ENCODE measurements at regions not wholly inside any gene's neighbourhood (a gene's known extent, or its start where the extent isn't known, plus 50 kb on each side); places are given as distances from the start of the nearest gene placed in this dataset.
"Not testable (repeated sequence)": the region's sequence is repeated elsewhere in the genome, so short reads cannot be mapped to it uniquely, and the experiment has no call there.

GRCh38 chr18:60017371-60017770 lies 117.6 kb downstream of the PMAIP1 start:
- no peaks in the 10 kb centered on the region for H3K9me3 Mint-ChIP-seq (ENCODE audit: low read depth)
- no peak overlapping the region for H3K4me3 Mint-ChIP-seq (ENCODE audit: low read depth)
- TF ChIP-seq CTCF (IDR thresholded peaks at IDR 0.05; ENCODE audit: unreplicated experiment), result no peak
- no peaks in the 10 kb centered on the region for H3K4me1 Mint-ChIP-seq (ENCODE audit: low read depth)
- H3K27me3 Mint-ChIP-seq, result no peaks in the 10 kb centered on the region
- H3K27ac Mint-ChIP-seq, result no peak overlapping the region
- no peaks in the 10 kb centered on the region for H3K36me3 Mint-ChIP-seq (ENCODE audit: insufficient read depth)
- no peak for DNase-seq (ENCODE audit: low spot score, unreplicated experiment)

- not testable (repeated sequence) for H3K4me3 Mint-ChIP-seq (ENCODE audit: low read depth); H3K27me3 Mint-ChIP-seq; H3K4me1 Mint-ChIP-seq (ENCODE audit: low read depth); H3K27ac Mint-ChIP-seq; DNase-seq (ENCODE audit: low spot score, unreplicated experiment); H3K36me3 Mint-ChIP-seq (ENCODE audit: insufficient read depth)
- peaks cover 12% of the 10 kb centered on the region for H3K9me3 Mint-ChIP-seq (ENCODE audit: low read depth)
Measured at GRCh38 chr18:60015826-60016225, 116.0 kb downstream of the PMAIP1 start.

GRCh38 chr18:60013148-60013547 lies 113.4 kb downstream of the PMAIP1 start:
- not testable (repeated sequence) for H3K27ac Mint-ChIP-seq; H3K27me3 Mint-ChIP-seq; H3K4me3 Mint-ChIP-seq (ENCODE audit: low read depth); H3K36me3 Mint-ChIP-seq (ENCODE audit: insufficient read depth); DNase-seq (ENCODE audit: low spot score, unreplicated experiment); H3K4me1 Mint-ChIP-seq (ENCODE audit: low read depth)
- H3K9me3 Mint-ChIP-seq (ENCODE audit: low read depth), result peaks cover 14% of the 10 kb centered on the region

- H3K9me3 Mint-ChIP-seq (ENCODE audit: low read depth), result peaks cover 20% of the 10 kb centered on the region
- TF ChIP-seq CTCF (IDR thresholded peaks at IDR 0.05; ENCODE audit: unreplicated experiment), result no peak
Measured at GRCh38 chr18:60010984-60011383, 111.2 kb downstream of the PMAIP1 start.

GRCh38 chr18:60010513-60010912 lies 110.7 kb downstream of the PMAIP1 start:
- Mint-ChIP-seq H3K4me3 (ENCODE audit: low read depth) (no peak overlapping the region), H3K36me3 (ENCODE audit: insufficient read depth) (no peaks in the 10 kb centered on the region), H3K9me3 (ENCODE audit: low read depth) (peaks cover 25% of the 10 kb centered on the region), H3K4me1 (ENCODE audit: low read depth) (no peaks in the 10 kb centered on the region), H3K27ac (no peak overlapping the region), H3K27me3 (no peaks in the 10 kb centered on the region)
- DNase-seq (ENCODE audit: low spot score, unreplicated experiment), result no peak
- no peak for TF ChIP-seq CTCF (IDR thresholded peaks at IDR 0.05; ENCODE audit: unreplicated experiment)

More at GRCh38 chr18:60010984-60011383, 111.2 kb downstream of the PMAIP1 start:
- DNase-seq (ENCODE audit: low spot score, unreplicated experiment), result no peak
- Mint-ChIP-seq H3K4me1 (ENCODE audit: low read depth) (no peaks in the 10 kb centered on the region), H3K36me3 (ENCODE audit: insufficient read depth) (no peaks in the 10 kb centered on the region), H3K4me3 (ENCODE audit: low read depth) (no peak overlapping the region), H3K27me3 (no peaks in the 10 kb centered on the region), H3K27ac (no peak overlapping the region)

GRCh38 chr18:60007661-60008060 lies 107.9 kb downstream of the PMAIP1 start:
- Mint-ChIP-seq H3K27me3 (no peaks in the 10 kb centered on the region), H3K4me3 (ENCODE audit: low read depth) (no peak overlapping the region)

More at GRCh38 chr18:60007661-60008060, 107.9 kb downstream of the PMAIP1 start:
- TF ChIP-seq CTCF (IDR thresholded peaks at IDR 0.05; ENCODE audit: unreplicated experiment), result no peak
- Mint-ChIP-seq H3K36me3 (ENCODE audit: insufficient read depth) (no peaks in the 10 kb centered on the region), H3K27ac (no peak overlapping the region), H3K9me3 (ENCODE audit: low read depth) (peaks cover 29% of the 10 kb centered on the region), H3K4me1 (ENCODE audit: low read depth) (no peaks in the 10 kb centered on the region)
- no peak for DNase-seq (ENCODE audit: low spot score, unreplicated experiment)

Measured in progenitor cell of endocrine pancreas (in vitro differentiated cells).